ENCODE measurements at regions not wholly inside any gene's neighbourhood (a gene's known extent, or its start where the extent isn't known, plus 50 kb on each side); places are given as distances from the start of the nearest gene placed in this dataset.
"Not testable (repeated sequence)": the region's sequence is repeated elsewhere in the genome, so short reads cannot be mapped to it uniquely, and the experiment has no call there.

- Mint-ChIP-seq H3K4me1 (ENCODE audit: low read depth, unreplicated experiment) (peaks cover 6% of the 10 kb centered on the region), H3K27ac (ENCODE audit: unreplicated experiment) (no peak overlapping the region), H3K9me3 (ENCODE audit: unreplicated experiment) (peaks cover 3% of the 10 kb centered on the region), H3K4me3 (ENCODE audit: unreplicated experiment) (no peak overlapping the region), H3K27me3 (ENCODE audit: unreplicated experiment) (no peaks in the 10 kb centered on the region), H3K36me3 (ENCODE audit: unreplicated experiment) (no peaks in the 10 kb centered on the region)
- TF ChIP-seq CTCF (IDR thresholded peaks at IDR 0.05; ENCODE audit: partially characterized antibody, unreplicated experiment) = no peak
- DNase-seq = no peak
These were observed 98.3 kb upstream of the CTBP2 start for GRCh38 chr10:125258676-125259075.

- H3K27ac Mint-ChIP-seq (ENCODE audit: unreplicated experiment) = no peak overlapping the region
- peak; percentile 49 for DNase-seq
- no peak for TF ChIP-seq CTCF (IDR thresholded peaks at IDR 0.05; ENCODE audit: partially characterized antibody, unreplicated experiment)
These were observed 97.3 kb upstream of the CTBP2 start for GRCh38 chr10:125257521-125258108.

GRCh38 chr10:125256026-125256425 lies 95.7 kb upstream of the CTBP2 start:
- H3K4me3 Mint-ChIP-seq (ENCODE audit: unreplicated experiment) = no peak overlapping the region
- H3K36me3 Mint-ChIP-seq (ENCODE audit: unreplicated experiment) = no peaks in the 10 kb centered on the region
- no peak overlapping the region for H3K27ac Mint-ChIP-seq (ENCODE audit: unreplicated experiment)
- no peak for DNase-seq
- no peak for TF ChIP-seq CTCF (IDR thresholded peaks at IDR 0.05; ENCODE audit: partially characterized antibody, unreplicated experiment)
- peaks cover 6% of the 10 kb centered on the region for H3K4me1 Mint-ChIP-seq (ENCODE audit: low read depth, unreplicated experiment)
- peaks cover 2% of the 10 kb centered on the region for H3K27me3 Mint-ChIP-seq (ENCODE audit: unreplicated experiment)
- peaks cover 7% of the 10 kb centered on the region for H3K9me3 Mint-ChIP-seq (ENCODE audit: unreplicated experiment)

More at GRCh38 chr10:125257521-125258108, 97.3 kb upstream of the CTBP2 start:
- Mint-ChIP-seq H3K36me3 (ENCODE audit: unreplicated experiment) (no peaks in the 10 kb centered on the region), H3K27me3 (ENCODE audit: unreplicated experiment) (peaks cover 2% of the 10 kb centered on the region), H3K4me3 (ENCODE audit: unreplicated experiment) (no peak overlapping the region), H3K9me3 (ENCODE audit: unreplicated experiment) (peaks cover 3% of the 10 kb centered on the region), H3K4me1 (ENCODE audit: low read depth, unreplicated experiment) (peaks cover 6% of the 10 kb centered on the region)

- Mint-ChIP-seq H3K27me3 (ENCODE audit: unreplicated experiment) (peaks cover 2% of the 10 kb centered on the region), H3K4me3 (ENCODE audit: unreplicated experiment) (no peak overlapping the region), H3K4me1 (ENCODE audit: low read depth, unreplicated experiment) (peaks cover 6% of the 10 kb centered on the region), H3K27ac (ENCODE audit: unreplicated experiment) (no peak overlapping the region), H3K36me3 (ENCODE audit: unreplicated experiment) (peaks cover 3% of the 10 kb centered on the region), H3K9me3 (ENCODE audit: unreplicated experiment) (peaks cover 5% of the 10 kb centered on the region)
- no peak for DNase-seq
- no peak for TF ChIP-seq CTCF (IDR thresholded peaks at IDR 0.05; ENCODE audit: partially characterized antibody, unreplicated experiment)
These were observed 92.6 kb upstream of the CTBP2 start for GRCh38 chr10:125252937-125253336.

GRCh38 chr10:125250834-125251233 lies 90.5 kb upstream of the CTBP2 start:
- not testable (repeated sequence) for H3K4me3 Mint-ChIP-seq (ENCODE audit: unreplicated experiment); DNase-seq; H3K27ac Mint-ChIP-seq (ENCODE audit: unreplicated experiment); H3K27me3 Mint-ChIP-seq (ENCODE audit: unreplicated experiment); H3K36me3 Mint-ChIP-seq (ENCODE audit: unreplicated experiment); H3K9me3 Mint-ChIP-seq (ENCODE audit: unreplicated experiment); H3K4me1 Mint-ChIP-seq (ENCODE audit: low read depth, unreplicated experiment)

Data from glutamatergic neuron (in vitro differentiated cells).